HS-5 (cell line): ENCODE measurements at regions not wholly inside any gene's neighbourhood (a gene's known extent, or its start where the extent isn't known, plus 50 kb on each side); places are given as distances from the start of the nearest gene placed in this dataset.

Experiments
- DNase-seq: peaks from one replicate; pipeline ENCODE4 v3.0.0-alpha.2; 2012; ENCODE audit warnings: low read depth

DNA sequence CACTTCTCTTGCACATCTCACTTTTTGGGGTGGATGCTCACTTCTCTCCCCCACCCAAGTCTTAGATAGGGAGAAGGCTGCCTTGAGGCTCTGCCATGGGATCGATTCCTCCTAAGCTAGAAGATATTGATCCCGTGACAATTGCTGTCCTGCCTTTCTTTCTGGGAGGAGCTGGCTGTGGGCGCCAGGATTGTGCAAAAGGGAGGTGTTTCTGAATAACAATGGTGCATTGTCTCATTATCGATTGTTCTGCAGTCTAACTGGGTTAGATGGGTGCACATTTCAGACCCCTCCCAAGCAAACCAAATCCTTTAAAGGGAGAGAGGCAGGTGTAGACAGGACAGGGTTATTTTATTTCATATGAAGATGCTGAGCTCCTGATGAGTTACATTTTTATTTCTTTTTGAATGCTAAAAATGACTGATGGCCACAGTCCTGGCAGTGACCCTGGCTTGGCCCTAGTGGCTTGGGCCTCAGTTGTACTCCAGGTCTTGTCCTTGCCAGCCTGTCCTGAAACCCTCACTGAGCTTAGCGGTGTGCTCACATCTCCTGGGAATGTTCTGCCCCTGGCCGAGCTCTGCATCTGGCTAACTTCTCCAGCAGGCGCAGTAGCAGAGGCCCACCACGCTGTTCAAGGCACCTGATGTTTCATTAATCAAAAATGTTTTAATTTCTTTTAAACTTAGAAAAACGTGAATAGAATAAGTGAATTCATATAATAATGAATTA, 99.0 kb upstream of the KAZN start:
- DNase-seq, result no peak

DNA sequence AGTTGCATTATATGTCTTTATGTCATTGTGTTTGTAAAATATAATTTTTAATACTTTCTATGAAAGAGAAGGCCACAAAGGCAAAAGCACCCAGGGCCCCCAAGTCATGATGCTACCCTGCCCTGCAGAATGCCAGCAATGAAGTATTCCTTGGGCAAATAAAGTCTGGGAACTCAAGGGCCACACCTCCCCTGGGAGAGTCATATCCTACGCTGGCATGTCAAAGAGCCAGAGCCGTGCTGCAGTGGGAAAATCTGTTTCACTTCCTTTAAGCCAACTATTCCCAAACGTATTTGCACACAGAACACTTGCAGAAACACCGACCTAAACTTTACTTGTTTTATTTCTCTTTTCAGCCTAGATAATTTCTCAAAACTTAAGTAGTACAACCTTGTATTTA, 98.4 kb upstream of the KAZN start:
- DNase-seq, result no peak

DNA sequence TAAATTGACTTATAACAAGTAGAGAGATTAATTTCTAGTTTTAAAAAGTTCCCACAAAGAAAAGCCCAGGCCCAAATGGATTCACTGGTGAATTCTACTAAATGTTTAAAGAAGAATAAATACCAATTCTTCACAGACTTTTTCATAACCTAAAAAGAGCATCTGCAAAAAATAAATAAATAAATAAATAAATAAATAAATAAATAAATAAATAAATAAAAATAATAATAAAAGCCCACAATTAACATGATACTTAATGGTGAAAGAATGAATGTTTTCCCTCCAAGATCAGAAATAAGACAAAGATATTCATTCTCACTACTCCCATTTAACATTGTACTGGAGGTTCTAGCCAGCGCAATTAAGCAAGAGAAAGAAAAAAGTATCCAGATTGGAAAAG, 97.6 kb upstream of the KAZN start:
- no peak for DNase-seq

DNA sequence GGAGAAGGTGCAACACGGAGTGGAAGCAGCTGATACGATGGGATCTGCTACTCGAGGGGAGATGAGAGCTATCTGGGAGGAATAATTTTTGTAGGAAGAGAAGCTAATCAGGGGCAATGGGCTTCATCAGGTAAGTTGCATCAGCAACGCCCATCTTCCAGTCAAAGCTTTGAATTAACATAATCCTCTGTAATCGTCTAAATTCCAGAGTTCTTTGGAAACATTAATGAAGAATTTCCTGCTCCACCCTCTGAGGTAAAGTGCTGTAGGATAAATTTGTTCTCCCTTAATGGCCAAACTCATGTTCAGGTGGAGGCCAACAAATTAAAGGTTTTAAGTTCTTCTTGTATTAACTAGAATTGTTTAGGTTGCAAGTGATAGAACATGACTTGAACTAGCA, 94.0 kb upstream of the KAZN start:
- DNase-seq, result no peak

DNA sequence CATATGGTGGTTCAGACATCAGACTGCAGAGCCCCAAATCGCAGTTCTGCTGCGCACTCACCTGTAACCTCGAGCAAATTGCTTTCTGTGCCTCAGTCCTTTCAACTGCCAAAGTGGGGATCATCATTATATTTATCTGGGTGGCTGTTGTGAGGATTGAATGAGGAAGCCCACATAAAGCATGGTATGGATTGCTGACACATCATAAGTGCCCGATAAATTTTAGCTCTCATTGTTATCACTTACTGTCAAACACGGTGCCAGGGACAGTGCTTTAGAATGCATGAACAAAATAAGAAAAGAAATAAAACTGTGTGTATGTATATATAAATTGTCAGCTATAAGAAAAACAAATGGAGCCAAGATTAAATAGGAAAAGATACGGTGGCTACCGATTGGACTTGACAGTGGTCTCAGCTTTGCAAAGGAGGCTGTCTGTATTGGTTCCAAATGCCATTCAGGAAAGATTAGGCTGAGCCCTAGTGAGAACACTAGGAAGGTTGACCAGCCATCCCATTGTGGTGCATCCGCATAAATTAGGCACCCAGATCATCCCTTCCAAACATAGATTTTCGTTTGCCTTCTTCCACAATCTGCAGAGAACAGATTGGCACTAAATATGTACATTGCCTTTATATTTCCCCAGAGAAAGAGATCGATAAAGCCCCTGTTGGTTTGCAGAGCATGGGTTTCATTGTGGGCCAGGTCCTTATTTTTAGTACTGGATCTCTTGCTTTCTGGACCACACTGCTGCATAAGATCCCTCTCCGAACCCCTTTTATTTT, 91.8 kb upstream of the KAZN start:
- no peak for DNase-seq

DNA sequence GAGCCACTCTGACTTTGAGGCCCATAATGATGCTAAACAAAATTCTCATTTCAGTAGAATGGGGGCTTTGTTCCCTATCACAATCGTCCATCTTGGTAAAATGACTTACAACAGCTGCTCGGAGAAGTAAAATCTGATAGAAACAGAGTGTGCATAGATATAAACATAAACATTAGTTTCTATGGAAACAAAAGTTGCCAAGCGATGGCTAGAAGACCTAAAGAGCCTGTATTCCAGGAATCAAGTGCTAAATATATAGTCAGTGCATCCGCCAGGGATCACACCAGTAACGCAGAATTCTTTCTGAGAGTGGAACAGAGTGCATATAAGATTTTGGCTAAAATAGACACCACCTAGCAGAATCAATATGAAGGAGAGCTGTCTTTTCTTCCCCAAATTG, 91.2 kb upstream of the KAZN start:
- no peak for DNase-seq

DNA sequence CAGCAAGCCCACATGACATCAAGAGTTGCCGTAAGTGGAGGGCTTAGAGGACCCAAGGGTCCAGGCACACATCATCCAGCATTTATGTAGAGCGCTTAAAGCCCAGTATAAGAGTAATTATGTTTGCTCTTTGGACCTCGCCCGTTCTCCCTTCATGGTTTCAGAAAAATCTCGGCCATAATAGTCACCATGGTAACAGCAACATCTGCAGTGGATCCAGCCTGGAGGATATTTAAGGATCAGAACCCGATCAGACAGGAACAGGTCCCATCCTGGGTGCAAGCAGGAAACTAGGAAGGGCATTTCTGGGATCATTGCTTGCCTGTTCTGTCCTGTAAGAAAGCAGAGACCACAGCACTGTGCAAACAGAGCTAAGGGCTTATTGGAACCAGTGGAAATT, 89.9 kb upstream of the KAZN start:
- DNase-seq, result no peak

DNA sequence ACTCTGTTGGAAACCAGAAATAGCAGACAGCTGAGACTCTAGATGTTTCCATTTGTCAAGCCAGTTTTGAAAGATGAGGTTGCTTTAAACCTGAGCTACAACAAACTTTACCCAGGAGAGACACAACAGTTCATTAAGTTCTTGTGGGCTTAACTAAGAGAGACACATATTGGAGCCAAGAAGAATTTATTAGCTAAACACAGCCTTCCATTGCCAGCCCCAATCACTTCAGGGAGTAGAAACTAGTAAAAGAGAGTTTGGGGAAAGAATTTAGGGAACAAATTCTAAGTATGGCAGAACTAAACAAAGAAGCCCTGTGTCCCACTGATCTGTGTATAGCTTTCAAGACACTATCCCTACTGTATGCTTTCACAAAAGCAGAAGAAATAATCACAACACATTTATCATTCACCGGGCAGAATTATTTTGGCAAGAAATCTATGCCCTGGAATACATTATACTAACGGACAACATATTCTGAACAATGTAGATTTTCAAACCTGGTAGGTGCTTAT, 87.3 kb upstream of the KAZN start:
- no peak for DNase-seq

DNA sequence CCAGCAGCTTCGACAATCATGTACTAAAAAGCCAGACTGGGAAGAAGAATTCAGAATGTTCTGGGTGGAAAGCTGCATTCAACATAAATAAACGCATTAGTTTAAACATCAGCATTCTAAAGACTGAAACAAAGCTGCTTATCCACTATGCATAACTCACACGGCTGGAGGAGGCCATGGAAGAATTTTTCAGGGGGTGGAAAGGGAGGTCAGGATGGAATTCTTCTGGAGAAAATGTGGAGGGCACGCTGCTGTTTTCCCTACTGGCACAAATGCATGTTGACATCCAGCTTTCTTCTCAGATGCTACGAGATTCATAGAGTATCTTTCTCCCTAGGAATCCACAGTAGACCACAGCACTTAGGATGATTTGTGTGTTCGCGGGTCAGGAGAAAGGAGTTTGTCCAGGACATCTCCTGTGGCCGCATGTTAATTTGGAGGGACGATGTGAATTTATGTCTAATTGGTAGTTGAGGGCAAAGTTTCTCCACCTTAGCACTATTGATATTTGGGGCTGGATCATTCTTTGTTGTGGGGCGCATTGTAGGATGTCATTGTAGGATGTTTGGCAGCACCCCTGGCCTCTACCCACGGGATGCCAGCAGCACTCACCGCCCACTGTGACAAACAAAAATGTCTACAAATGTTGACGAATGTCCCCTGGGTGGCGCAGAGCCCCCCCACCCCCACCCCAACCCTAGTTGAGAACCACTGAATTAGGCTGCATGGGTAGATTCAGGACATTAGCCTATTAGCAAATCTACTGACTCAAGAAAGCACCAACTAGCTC, 86.5 kb upstream of the KAZN start:
- no peak for DNase-seq

DNA sequence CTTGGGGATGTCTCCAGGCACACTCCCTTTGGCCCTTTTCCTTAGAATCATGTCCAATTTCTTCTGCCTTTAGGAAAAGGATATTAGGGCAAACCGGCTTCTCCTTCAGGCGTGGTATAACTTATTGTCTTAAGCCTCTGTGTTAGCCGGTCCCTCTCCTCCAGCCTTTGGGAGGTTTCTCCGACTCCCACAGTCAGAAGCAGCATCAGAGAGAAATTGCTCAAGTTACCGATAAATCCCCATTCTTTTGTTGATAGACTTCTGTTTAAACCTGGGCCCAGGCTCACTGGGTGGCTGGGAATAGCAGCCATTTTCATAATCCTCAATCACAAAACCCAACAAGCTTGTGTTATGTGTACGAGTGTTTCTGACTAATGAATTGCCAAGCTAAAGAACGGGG, 85.4 kb upstream of the KAZN start:
- no peak for DNase-seq

DNA sequence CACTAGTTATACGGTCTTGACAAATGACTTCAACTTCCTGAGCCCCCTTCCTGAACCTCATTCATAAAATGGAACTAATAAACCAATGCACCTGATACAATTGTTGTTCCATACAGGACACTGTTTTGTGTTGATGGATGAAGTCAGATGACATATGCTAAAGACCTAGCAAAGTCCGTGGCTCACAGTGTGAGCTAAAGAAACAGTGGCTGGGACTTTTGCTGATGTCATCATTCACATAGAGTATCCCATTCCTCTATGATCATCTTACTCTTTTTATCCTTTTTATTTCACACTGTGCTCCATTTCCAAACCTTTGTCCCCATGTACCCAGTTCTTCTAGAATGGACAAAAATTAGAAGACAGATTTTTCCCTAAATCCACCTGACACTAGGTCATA, 83.7 kb upstream of the KAZN start:
- no peak for DNase-seq

DNA sequence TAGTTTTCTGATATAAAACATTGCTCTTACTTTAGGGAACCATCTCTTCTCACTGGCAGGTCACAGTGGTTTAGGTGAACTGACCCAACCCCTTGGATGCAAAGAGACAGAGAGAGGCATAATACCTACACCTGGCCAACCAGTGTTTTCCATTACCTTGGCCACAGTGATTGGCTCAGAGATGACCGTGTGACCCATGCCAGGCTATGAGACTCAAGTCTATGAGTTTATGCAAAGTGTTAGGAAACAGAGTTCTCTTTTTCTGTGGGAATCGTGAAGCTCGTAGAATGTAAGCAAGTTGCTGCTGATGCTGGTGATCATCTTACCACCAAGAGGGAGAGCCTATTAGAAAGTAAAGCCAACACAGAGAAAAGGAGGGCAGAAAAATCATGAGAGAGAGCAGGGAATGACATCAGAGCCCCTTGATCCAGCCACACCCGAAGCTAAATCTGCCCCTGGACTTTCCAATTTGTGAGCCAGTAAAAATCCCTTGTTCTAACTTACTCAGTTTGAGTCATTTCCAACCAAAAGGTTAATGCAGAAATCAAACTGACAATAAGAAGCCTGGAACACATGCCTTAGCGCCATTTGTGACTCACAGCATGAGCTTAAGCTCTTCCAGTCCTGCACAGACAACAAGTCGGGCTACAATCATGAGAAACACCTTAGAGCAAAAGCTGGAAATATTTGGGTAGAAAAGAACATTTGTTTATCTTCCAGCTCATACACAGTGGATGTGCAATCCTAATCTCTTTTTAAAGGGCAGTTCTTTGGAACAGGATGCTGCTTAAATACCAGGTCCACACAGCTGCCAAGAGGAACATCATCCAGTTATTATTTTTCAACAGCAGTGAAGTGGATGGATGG, 81.3 kb upstream of the KAZN start:
- DNase-seq, result peak; percentile 83

DNA sequence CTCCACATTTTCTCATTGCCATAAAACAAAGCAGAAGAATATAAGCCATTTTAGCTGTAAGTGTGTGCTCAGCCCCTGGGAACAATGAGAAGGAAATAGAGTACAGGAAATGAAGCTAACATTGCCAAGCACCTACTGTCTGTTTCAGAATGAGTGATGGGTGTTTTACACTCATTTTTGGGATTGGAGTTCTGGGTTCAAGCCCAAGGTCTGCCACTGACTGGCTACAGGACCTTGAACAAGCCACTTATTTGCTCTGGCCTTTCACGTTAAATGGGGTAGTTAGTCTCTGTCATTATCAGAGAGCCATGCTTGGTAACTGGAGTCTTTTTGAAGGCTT, 80.7 kb upstream of the KAZN start:
- no peak for DNase-seq

DNA sequence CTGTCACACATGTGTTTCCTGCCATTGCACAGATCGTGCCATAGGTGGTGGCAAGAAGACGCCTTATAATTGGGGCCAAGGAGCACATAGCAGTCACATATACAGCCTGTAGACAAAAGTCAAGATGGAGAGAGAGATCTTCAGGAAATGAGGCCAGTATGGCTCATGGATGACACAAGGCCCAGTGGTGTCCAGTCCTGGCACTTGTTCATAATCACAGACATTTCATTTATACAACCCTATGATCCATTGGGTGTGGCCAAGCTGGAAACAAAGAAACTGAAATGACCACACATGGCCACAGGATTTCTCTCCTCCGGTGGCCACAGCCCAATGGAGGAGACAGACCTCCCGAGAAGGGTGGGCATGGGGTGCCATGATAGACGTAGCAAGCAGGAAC, 78.5 kb upstream of the KAZN start:
- DNase-seq, result no peak

DNA sequence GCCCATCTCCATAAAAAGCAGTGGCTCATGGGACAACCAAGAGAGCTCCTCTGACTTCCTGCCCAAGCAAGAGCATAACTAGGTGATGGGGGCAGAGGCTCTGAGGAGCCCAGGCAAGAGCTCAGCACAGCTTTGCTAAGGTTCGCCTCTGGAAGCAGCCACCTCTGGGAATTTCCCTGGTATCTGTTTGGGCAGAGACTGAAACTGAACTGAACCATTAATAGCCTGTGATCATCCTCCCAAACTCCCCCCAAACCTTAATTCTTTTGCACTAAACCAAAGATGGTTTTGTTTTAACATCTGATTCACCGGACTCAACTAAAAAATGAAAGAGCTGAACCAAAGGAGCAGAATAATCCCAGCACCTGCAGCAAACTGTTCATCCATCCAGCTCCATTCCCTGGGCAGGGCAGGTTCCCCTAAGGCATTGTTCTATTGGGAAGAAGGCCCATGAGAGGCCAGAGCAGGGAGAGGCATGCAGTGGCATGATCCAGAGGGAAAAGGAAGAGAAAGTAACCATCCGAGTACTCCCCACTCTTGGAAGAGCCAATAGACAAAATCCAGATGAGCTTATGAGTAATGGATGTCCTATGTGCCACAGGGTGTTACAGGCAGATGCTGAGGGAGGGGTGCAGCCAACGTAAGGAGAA, 77.8 kb upstream of the KAZN start:
- DNase-seq, result no peak

DNA sequence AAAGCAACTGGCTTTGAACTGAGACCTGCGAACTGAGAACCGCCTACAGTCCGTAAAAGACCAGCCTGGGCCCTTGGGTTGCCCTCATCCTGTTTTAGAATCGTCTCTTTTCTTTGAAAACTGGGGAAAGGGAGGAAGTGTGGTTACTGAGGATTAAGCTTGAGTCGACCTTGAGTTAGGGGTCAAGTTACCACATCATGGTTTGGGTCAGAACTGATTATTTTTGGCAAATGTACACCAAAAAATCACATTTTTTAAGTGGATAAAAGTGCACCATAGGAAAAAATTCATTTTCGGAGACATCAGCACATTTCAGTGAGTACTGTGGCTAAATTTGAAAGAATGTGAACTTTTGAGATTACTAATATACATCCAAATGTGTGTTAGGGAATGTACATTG, 76.9 kb upstream of the KAZN start:
- no peak for DNase-seq

DNA sequence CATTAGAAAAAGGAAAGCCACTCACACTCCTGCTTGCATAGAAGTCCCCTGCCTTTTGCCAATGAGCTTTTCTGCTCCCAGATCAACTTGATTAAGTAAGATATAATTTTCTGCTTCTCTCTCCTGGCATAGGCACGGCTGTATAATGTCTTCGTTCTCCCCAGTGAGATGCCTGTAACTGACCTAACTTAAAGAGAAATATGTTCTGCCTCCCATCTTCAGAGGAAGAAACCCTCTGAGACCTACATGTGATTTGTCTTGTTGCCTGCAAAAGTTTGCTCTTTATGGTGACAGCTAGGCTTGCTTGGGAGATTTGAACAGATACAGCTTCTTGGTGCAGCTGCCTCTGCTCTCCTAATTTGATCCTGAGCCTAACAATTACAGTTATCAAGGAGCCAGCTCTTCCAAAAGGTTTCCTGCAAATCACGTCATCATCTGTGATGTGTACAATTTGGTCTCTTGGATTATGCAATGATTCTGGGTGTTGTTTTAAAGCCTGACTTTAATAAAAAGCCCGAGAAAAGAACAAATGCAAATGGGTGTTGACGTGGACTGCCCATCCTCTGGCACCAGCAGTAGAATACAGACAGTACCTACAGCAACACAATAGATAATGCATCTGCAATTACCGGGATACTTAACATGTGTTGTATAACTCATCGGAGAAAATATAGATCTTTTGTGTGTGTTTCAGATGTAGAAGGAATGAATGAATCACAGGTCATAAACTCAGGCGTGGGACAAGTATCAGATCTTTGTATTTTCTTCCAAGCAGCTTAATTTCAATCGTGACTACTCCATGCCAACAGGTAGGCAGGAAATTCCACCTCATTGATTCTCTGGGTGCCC, 76.2 kb upstream of the KAZN start:
- DNase-seq, result peak; percentile 93

DNA sequence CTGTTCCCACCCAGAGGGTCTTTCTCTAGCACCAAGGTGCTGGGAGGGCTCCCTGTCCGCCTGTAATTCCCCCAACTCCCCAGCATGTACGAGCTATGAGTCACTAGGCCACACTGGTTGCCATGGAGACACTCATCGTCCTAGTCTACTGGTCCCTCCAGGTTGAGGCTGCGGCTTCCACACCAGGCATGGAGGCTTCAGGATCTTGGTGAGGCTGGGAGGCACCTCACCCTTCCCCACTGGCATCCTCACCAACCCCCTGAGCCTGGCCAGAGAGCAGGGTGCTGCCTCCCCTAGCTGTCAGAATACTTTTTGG, 75.6 kb upstream of the KAZN start:
- DNase-seq, result peak; percentile 92

DNA sequence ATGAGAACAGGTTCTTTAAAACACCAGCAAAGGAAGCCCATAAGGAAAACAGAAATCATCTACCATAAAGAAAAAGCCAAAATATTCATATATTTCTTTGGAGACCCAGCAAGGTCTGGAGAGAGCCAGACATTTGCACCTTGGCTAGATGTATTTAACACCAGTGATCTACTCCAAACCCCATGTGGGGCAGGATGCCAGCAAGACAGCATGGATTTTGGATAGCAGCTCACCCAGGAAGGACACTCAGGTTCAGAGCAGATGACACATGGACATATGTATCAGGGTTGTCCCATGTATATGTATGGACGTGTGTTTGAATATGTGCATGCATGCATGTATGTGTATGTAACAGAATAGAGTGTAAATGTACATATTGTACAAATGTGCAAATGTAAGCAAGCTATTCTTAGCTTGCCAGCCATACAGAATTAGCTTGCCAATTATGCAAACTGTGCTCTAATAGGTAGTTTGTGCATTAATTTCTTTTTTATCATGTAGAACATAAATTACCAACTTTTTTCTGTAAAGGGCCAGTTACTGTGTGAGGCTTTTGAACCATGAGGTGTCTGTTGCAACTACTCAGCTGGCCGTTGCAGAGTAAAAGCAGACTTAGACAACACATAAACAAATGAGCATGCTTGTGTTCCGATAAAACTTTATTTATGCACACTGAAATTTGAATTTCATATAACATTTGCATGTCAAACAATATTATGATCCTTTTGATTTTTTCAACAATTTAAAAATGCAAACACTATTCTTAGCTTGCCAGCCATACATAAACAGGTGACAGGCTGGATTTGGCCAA, 73.5 kb upstream of the KAZN start:
- DNase-seq, result no peak

DNA sequence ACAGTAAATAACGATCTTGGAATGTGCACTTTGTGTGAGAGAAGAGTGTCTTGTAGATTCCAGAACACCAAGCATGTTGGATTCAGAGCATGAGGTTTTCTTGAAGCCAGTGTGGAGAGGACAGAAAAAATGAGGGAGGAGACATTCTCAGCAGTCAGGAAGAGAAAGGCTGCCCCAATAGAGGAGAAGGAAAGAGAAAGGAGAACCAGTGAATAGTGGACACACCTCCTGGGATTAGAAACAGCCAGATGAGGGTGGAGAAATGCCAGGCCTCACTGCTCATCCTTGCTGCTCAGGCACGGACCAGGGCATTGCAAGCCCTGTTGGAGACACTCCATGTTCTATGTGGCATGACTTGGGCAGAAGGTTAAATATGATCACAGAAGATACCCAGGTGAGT, 69.0 kb upstream of the KAZN start:
- DNase-seq, result no peak
